HCT116 (cell line): ENCODE measurements at regions not wholly inside any gene's neighbourhood (a gene's known extent, or its start where the extent isn't known, plus 50 kb on each side); places are given as distances from the start of the nearest gene placed in this dataset.

Experiments
- ATAC-seq: fragments of 200-7000 bp; cut with Tn5 transposase; 2 replicates; pipeline ENCODE4 v1.9.1; 2020; ENCODE audit warnings: mild to moderate bottlenecking, moderate library complexity
- BruUV-seq: library from RNA; stranded (reverse); fragments of 400-500 nt; replicated peaks from 2 replicates; lab custom pipeline; 2021; lab: Mats Ljungman, UMichigan
- CTCF ChIA-PET: fragments of 300-600 bp; sonication (Branson Sonifier 250); formaldehyde crosslinking; loops from one replicate; lab custom pipeline; 2021; ENCODE audit warnings: antibody characterized with exemption; lab: Charles Lee
- POLR2A ChIA-PET: fragments of 300-600, 350-600 bp; sonication (Branson Sonifier 250); formaldehyde crosslinking; loops from one replicate; lab custom pipeline; 2021; ENCODE audit warnings: antibody characterized with exemption; lab: Charles Lee
- RAD21 ChIA-PET, 2 experiments: fragments of 300-600 bp; sonication (Branson Sonifier 250); formaldehyde crosslinking; loops; one replicate each; lab custom pipeline; 2023; ENCODE audit warnings: low total read pairs in 2 of 2; ENCODE audit not compliant: uncharacterized antibody in 2 of 2, unreplicated experiment in 2 of 2, low non-redundant PET in 1 of 2; lab: Charles Lee
- DNase-seq: peaks from one replicate; pipeline ENCODE4 v3.0.0-alpha.2; 2010; ENCODE audit warnings: low read depth, low spot score
- H2AFZ ChIP-seq: fragments of 200-600 bp; shearing (Covaris generic), sonication (generic); 2 replicates; pipeline ENCODE4 v1.6.1; 2017; ENCODE audit warnings: low read depth, mixed run types, mixed read lengths, antibody characterized with exemption, low read length; ENCODE audit not compliant: poor library complexity, severe bottlenecking
- H3K27ac ChIP-seq: 2 replicates; pipeline ENCODE4 v1.5.1; 2012; ENCODE audit warnings: low read depth, low read length
- H3K27me3 ChIP-seq: fragments of 200-600 bp; sonication (generic); 2 replicates; pipeline ENCODE4 v1.6.1; 2016; ENCODE audit warnings: mixed run types, low read length, mixed read lengths; ENCODE audit not compliant: insufficient read depth
- H3K36me3 ChIP-seq, 2 experiments: fragments of 200-500 bp in 1 of 2; fragments of 200-600 bp in 1 of 2; sonication (Bioruptor generic) in 1 of 2; sonication (generic) in 1 of 2; 2 replicates each; pipeline versions ENCODE4 v1.5.1 to v1.6.1; 2014 to 2016; ENCODE audit warnings: low read length in 2 of 2, inconsistent platforms in 1 of 2, mixed read lengths in 1 of 2, mixed run types in 1 of 2; ENCODE audit not compliant: insufficient read depth in 2 of 2, control insufficient read depth in 1 of 2
- H3K4me1 ChIP-seq, 2 experiments: fragments of 200-600 bp in 1 of 2; sonication (generic) in 1 of 2; 2 replicates each; pipeline versions ENCODE4 v1.5.1 to v1.6.1; 2012 to 2017; ENCODE audit warnings: low read length in 2 of 2, inconsistent platforms in 1 of 2, mild to moderate bottlenecking in 1 of 2, mixed read lengths in 1 of 2, mixed run types in 1 of 2, moderate library complexity in 1 of 2; ENCODE audit not compliant: insufficient read depth in 2 of 2, control insufficient read depth in 1 of 2
- H3K4me2 ChIP-seq: fragments of 200-600 bp; sonication (generic); 2 replicates; pipeline ENCODE4 v1.6.1; 2017; ENCODE audit warnings: mixed run types, low read length, mixed read lengths
- H3K4me3 ChIP-seq, 2 experiments: fragments of 200-600 bp in 1 of 2; sonication (generic) in 1 of 2; replicated peaks in 1 of 2; 2 replicates each; pipeline ENCODE4 v1.5.1; 2011 to 2016; ENCODE audit warnings: low read length in 2 of 2, control low read depth in 1 of 2, low read depth in 1 of 2, mild to moderate bottlenecking in 1 of 2, mixed read lengths in 1 of 2, mixed run types in 1 of 2
- H3K79me2 ChIP-seq: fragments of 200-600 bp; sonication (generic); 2 replicates; pipeline ENCODE4 v1.6.1; 2017; ENCODE audit warnings: mild to moderate bottlenecking, mixed run types, low read length, moderate library complexity, mixed read lengths; ENCODE audit not compliant: insufficient read depth
- H3K9ac ChIP-seq: fragments of 200-600 bp; sonication (generic); 2 replicates; pipeline ENCODE4 v1.6.1; 2016; ENCODE audit warnings: low read length, mixed read lengths
- H3K9me2 ChIP-seq: fragments of 200-600 bp; sonication (generic), shearing (Covaris generic); 2 replicates; pipeline ENCODE4 v1.6.1; 2017; ENCODE audit warnings: mixed run types, mild to moderate bottlenecking, moderate library complexity; ENCODE audit not compliant: insufficient read depth
- H3K9me3 ChIP-seq, 2 experiments: fragments of 200-500 bp in 1 of 2; fragments of 200-600 bp in 1 of 2; sonication (Bioruptor generic) in 1 of 2; sonication (generic) in 1 of 2; 2 replicates each; pipeline ENCODE4 v1.6.1; 2014 to 2017; ENCODE audit warnings: low read length in 2 of 2, mixed read lengths in 2 of 2, inconsistent platforms in 1 of 2, low read depth in 1 of 2, mild to moderate bottlenecking in 1 of 2, mixed run types in 1 of 2, moderate library complexity in 1 of 2; ENCODE audit not compliant: control insufficient read depth in 1 of 2, insufficient read depth in 1 of 2
- H4K20me1 ChIP-seq: fragments of 200-600 bp; sonication (generic), shearing (Covaris generic); 2 replicates; pipeline ENCODE4 v1.6.1; 2017; ENCODE audit warnings: mixed run types, mild to moderate bottlenecking, moderate library complexity; ENCODE audit not compliant: insufficient read depth
- CEBPB ChIP-seq: IDR thresholded peaks from 2 replicates; pipeline ENCODE4 v1.6.1; 2012; ENCODE audit warnings: low read depth
- EGR1 ChIP-seq: IDR thresholded peaks from 2 replicates; pipeline ENCODE4 v1.6.1; 2012; ENCODE audit warnings: low read depth
- EZH2 ChIP-seq: fragments of 200-600 bp; sonication (generic); IDR thresholded peaks from 2 replicates; pipeline ENCODE4 v1.6.1; 2017; ENCODE audit warnings: antibody characterized with exemption, mixed run types
- FOSL1 ChIP-seq: IDR thresholded peaks from 2 replicates; pipeline ENCODE4 v1.6.1; 2012; ENCODE audit warnings: low read depth
- JUND ChIP-seq: IDR thresholded peaks from 2 replicates; pipeline ENCODE4 v1.6.1; 2012
- POLR2A ChIP-seq: IDR thresholded peaks from 2 replicates; pipeline ENCODE4 v1.7.0; 2011; ENCODE audit warnings: borderline replicate concordance; ENCODE audit not compliant: insufficient read depth, insufficient read length; ENCODE audit errors: extremely low read depth
- POLR2AphosphoS5 ChIP-seq: IDR thresholded peaks from 2 replicates; pipeline ENCODE4 v1.6.1; 2011; ENCODE audit warnings: mild to moderate bottlenecking, low read depth, low read length, moderate library complexity
- RAD21 ChIP-seq: IDR thresholded peaks from 2 replicates; pipeline ENCODE4 v1.6.1; 2012; ENCODE audit warnings: low read depth, mild to moderate bottlenecking
- SIN3A ChIP-seq: IDR thresholded peaks from 2 replicates; pipeline ENCODE4 v1.6.1; 2012; ENCODE audit warnings: low read depth
- SRF ChIP-seq: IDR thresholded peaks from 2 replicates; pipeline ENCODE4 v1.6.1; 2012; ENCODE audit warnings: low read depth
- TCF7L2 ChIP-seq: IDR thresholded peaks from 2 replicates; pipeline ENCODE4 v1.7.0; 2011; ENCODE audit warnings: borderline replicate concordance, inconsistent platforms; ENCODE audit not compliant: insufficient read depth, insufficient read length; ENCODE audit errors: extremely low read depth
- YY1 ChIP-seq: IDR thresholded peaks from 2 replicates; pipeline ENCODE4 v1.6.1; 2011; ENCODE audit warnings: low read length, low read depth, moderate library complexity, mild to moderate bottlenecking; ENCODE audit not compliant: insufficient replicate concordance; ENCODE audit errors: extremely low read depth
- ZFX ChIP-seq: fragments of 450-650 bp; IDR thresholded peaks from 2 replicates; pipeline ENCODE4 v1.6.1; 2017
- ZNF274 ChIP-seq: fragments of 200-500 bp; sonication (Bioruptor generic); IDR thresholded peaks from 2 replicates; pipeline ENCODE4 v1.6.1; 2014; ENCODE audit warnings: mild to moderate bottlenecking, low read depth, low read length, inconsistent platforms
- intact Hi-C: fragments of 100-400 bp; cut with micrococcal nuclease; formaldehyde crosslinking; loops from 2 replicates; pipeline ENCODE4 v1.10.0; 2022
- TF ChIP-seq, protein P1 (sequence below): IDR thresholded peaks from 2 replicates; pipeline ENCODE4 v1.6.1; 2012; ENCODE audit warnings: low read depth
- TF ChIP-seq, protein P2 (sequence below): IDR thresholded peaks from 2 replicates; pipeline ENCODE4 v1.6.1; 2011; ENCODE audit warnings: mild to moderate bottlenecking, low read length, moderate library complexity; ENCODE audit not compliant: insufficient replicate concordance; ENCODE audit errors: extremely low read depth

DNA sequence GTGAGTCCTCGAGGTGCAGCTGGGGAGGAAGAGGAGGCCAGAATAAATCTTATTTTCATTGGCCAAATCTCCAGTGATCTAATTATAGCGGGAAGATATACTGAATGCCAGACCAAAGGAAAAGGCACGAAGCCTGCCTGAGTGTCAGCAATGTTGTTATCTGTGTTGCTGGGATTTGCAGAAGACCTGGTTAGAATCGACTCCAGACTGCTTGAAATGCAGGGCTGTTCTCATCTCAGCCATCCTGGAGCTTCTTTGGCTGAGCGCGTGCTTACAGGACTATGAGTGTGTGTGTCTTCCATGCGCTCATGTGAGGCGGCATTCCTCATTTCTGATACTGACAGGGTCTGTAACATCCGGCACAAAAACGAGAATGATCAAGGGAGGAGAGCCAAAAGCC, 81.2 kb downstream of the TSN start:
- Histone ChIP-seq H4K20me1 (no peaks in the 10 kb centered on the region), H3K27ac (no peak overlapping the region), H3K9me3 (no peaks in the 10 kb centered on the region), H3K27me3 (peaks cover 35% of the 10 kb centered on the region), H2AFZ (no peak overlapping the region), H3K4me3 (no peak overlapping the region), H3K79me2 (no peaks in the 10 kb centered on the region), H3K36me3 (no peaks in the 10 kb centered on the region), H3K4me1 (no peaks in the 10 kb centered on the region), H3K4me2 (no peak overlapping the region), H3K9me2 (no peaks in the 10 kb centered on the region), H3K9ac (no peak overlapping the region)
- no TSS peak for BruUV-seq
- ATAC-seq (no peak), DNase-seq (no peak)
- intact Hi-C loops = no loop called here
- TF ChIP-seq SRF (no peak), TCF7L2 (no peak), POLR2A (no peak), EGR1 (no peak), CEBPB (no peak), EZH2 (no peak), FOSL1 (no peak), YY1 (no peak), POLR2AphosphoS5 (no peak), JUND (no peak), SIN3A (no peak), ZNF274 (no peak), ZFX (no peak), RAD21 (no peak)
- TF ChIP-seq, protein P1, sequence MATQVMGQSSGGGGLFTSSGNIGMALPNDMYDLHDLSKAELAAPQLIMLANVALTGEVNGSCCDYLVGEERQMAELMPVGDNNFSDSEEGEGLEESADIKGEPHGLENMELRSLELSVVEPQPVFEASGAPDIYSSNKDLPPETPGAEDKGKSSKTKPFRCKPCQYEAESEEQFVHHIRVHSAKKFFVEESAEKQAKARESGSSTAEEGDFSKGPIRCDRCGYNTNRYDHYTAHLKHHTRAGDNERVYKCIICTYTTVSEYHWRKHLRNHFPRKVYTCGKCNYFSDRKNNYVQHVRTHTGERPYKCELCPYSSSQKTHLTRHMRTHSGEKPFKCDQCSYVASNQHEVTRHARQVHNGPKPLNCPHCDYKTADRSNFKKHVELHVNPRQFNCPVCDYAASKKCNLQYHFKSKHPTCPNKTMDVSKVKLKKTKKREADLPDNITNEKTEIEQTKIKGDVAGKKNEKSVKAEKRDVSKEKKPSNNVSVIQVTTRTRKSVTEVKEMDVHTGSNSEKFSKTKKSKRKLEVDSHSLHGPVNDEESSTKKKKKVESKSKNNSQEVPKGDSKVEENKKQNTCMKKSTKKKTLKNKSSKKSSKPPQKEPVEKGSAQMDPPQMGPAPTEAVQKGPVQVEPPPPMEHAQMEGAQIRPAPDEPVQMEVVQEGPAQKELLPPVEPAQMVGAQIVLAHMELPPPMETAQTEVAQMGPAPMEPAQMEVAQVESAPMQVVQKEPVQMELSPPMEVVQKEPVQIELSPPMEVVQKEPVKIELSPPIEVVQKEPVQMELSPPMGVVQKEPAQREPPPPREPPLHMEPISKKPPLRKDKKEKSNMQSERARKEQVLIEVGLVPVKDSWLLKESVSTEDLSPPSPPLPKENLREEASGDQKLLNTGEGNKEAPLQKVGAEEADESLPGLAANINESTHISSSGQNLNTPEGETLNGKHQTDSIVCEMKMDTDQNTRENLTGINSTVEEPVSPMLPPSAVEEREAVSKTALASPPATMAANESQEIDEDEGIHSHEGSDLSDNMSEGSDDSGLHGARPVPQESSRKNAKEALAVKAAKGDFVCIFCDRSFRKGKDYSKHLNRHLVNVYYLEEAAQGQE = no peak
- TF ChIP-seq, protein P2, sequence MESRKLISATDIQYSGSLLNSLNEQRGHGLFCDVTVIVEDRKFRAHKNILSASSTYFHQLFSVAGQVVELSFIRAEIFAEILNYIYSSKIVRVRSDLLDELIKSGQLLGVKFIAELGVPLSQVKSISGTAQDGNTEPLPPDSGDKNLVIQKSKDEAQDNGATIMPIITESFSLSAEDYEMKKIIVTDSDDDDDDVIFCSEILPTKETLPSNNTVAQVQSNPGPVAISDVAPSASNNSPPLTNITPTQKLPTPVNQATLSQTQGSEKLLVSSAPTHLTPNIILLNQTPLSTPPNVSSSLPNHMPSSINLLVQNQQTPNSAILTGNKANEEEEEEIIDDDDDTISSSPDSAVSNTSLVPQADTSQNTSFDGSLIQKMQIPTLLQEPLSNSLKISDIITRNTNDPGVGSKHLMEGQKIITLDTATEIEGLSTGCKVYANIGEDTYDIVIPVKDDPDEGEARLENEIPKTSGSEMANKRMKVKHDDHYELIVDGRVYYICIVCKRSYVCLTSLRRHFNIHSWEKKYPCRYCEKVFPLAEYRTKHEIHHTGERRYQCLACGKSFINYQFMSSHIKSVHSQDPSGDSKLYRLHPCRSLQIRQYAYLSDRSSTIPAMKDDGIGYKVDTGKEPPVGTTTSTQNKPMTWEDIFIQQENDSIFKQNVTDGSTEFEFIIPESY = no peak
- ChIA-PET CTCF (no interaction called here), POLR2A (no interaction called here), RAD21 (no interaction called here)
